HT-29 (cell line): ENCODE measurements at regions not wholly inside any gene's neighbourhood (a gene's known extent, or its start where the extent isn't known, plus 50 kb on each side); places are given as distances from the start of the nearest gene placed in this dataset.
"Not testable (repeated sequence)": the region's sequence is repeated elsewhere in the genome, so short reads cannot be mapped to it uniquely, and the experiment has no call there.

Experiments used
- DNase-seq: peaks from one replicate; pipeline ENCODE4 v3.0.0-alpha.2; 2015; ENCODE audit warnings: low spot score

- no peak for DNase-seq
Measured at GRCh38 chr4:180960743-180961401, 1282.3 kb upstream of the TENM3 start.

DNA sequence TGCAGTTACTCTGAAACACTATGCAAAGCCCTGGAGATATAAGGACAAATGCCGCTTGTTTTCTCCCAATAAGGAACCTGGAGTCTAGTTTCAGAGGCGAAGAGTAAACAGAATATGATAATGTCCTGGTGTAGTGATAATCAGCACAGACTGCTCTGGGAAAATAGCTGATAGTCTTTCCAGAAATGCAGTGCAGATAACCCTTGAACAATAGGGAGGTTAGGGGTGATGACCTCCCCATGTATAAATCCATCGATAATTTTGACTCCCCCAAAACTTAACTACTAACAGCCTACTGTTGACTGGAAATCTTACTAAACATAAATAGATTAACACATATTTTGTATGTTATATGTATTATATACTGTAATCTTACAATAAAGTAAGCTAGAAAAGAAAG, 1280.9 kb upstream of the TENM3 start:
- DNase-seq, result no peak

GRCh38 chr4:180966312-180966711, 1276.9 kb upstream of the TENM3 start:
- DNase-seq, result no peak

DNA sequence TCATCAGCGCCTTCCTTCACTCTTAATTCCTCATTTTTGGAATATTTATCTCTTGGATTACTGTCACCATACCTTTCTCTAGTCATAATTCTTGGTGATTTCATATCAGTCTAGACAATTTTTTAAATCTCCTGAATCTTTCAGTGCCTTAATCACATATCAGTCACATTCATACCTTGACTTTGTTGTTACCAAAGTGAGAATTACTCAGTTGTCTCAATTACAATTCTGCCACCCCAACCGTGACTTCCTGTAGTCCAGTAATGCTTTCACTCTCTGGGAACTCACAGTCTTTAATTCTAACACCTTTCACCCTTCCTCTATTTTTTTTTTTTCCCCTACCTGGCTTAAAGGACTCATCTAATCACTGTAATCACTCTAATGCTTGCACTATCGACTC, 1275.3 kb upstream of the TENM3 start:
- no peak for DNase-seq

DNA sequence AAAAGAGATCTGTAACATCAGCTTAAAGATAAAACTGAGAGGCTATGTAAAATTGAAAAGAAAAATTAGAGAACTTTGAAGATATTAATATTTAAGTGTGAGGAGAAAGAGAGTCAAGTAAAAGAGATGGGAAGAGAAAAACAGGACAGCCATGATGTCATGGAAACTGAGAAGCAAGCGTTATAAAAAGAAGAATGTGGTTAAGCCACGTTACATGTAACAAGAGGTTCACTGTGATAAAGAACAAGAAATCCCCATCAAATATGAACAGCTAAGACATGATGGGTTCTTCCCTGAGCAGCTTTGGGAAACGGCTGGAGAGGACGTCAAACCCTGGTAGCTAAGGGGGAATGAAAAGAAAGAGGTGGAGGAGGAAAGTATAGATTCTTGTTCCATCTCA, 1269.3 kb upstream of the TENM3 start:
- DNase-seq, result no peak

DNA sequence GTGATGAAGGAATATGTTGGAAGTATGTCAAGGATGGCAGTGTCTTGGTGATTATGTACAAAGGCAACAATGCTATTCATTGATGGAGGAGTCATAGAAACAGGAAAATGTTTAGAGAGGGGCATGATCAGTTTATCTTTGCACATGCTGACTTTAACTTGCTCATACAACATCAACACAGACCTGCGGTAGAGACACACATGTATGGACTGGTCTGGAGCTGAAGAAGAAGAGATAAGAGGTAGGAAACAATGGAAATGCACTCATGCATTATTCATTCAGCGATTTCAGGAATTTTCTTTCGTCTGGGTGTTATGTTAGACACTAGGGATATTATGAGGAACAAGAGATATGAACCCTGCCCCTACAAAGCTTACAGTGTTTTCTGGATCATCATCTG, 1252.3 kb upstream of the TENM3 start:
- no peak for DNase-seq

GRCh38 chr4:180993244-180993836, 1249.9 kb upstream of the TENM3 start:
- DNase-seq, result no peak

- DNase-seq, result no peak
Measured at GRCh38 chr4:180994722-180995121, 1248.5 kb upstream of the TENM3 start.

DNA sequence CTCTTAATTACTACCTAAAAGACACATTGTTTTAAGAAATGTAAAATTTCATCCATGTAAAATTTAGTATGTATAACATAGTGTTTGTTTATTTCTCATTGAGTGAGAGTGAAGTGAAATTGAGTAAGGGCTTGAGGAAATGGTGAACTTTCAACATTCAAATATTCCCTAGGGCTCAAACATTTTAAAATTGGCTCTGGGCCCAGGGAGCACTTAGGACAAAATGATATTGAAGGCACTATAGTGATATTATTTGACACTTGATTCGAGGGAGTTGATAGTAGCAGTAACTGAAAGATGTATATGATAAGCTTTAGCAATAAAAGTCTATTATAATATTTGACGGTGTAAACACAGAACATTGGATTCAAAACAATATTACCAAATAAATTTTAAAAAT, 1244.0 kb upstream of the TENM3 start:
- no peak for DNase-seq

GRCh38 chr4:181004056-181004455, 1239.1 kb upstream of the TENM3 start:
- DNase-seq, result no peak

GRCh38 chr4:181006499-181007260, 1236.5 kb upstream of the TENM3 start:
- DNase-seq, result no peak

- no peak for DNase-seq
Measured at GRCh38 chr4:181007751-181008150, 1235.5 kb upstream of the TENM3 start.

DNA sequence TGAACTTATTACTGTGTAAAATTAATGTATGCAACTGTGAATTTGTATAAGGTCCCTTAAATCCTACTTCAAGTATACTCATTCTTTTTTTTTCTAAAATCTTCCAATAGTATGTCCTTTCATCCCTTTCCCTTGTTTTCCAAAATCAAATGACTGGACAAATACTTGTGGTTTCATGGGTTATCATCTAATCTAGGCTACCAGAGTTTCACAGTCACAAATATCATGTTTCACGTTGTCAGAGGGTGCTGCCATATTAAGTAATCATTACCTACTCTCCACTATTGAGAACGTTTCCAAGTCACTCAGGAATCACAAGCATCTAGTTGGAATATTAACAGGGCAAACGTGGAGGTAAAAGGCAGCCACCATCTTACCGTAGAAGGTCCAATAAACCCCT, 1235.0 kb upstream of the TENM3 start:
- no peak for DNase-seq

GRCh38 chr4:181013162-181013561, 1230.0 kb upstream of the TENM3 start:
- no peak for DNase-seq

DNA sequence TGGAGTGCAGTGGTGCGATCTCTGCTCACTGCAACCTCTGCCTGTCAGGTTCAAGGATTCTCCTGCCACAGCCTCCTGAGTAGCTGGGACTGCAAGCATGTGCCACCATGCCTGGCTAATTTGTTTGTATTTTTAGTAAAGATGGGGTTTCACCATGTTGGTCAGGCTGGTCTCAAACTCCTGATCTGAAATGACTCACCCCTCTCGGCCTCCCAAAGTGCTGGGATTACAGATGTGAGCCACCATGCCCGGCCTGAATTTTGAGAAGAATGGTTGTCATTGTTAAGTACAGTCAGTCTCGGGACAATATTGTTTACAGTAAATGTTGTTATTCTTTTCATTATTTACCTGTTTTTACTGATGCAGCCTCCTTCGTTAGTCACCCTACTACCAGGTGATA, 1226.2 kb upstream of the TENM3 start:
- no peak for DNase-seq

DNA sequence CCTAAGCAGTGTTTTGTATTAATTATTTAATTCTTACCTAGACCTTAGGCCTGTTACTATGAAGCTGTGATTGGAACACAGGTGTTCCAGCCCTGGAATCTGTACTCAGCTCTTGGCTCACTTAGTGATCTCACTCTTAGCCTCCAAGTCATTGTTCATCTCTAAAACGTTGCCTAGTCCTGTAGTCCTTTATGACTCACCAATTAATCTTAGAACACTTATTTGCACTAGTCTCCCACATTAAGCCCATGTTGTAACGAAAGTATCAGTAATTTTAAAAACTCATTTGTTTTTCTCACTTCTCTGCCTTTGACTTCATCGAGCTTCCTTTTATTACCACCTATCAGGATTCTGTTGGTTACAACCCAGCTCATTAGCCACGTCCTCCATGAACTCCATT, 1224.7 kb upstream of the TENM3 start:
- DNase-seq, result no peak

DNA sequence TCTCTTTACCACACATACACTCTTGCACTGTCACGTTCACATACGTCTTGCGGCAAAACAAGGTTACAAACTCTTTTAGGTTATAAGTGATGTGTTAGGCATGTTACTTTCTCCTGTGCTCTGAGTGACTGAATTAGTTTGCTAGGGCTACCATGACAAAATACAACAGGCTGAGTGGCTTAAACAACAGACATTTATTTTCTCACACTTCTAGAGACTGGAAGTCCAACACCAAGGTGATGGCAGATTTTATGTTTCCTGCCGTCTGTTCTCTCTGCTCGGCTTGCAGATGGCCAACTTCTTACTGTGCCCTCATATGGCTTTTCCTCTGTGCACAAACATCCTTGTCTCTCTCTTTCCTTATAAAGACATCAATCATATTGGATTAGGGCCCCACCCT, 1224.3 kb upstream of the TENM3 start:
- no peak for DNase-seq

GRCh38 chr4:181020456-181020855, 1222.7 kb upstream of the TENM3 start:
- DNase-seq, result no peak

GRCh38 chr4:181021213-181021612, 1222.0 kb upstream of the TENM3 start:
- DNase-seq, result no peak

- DNase-seq, result not testable (repeated sequence)
Measured at GRCh38 chr4:181030135-181030921, 1212.9 kb upstream of the TENM3 start.

DNA sequence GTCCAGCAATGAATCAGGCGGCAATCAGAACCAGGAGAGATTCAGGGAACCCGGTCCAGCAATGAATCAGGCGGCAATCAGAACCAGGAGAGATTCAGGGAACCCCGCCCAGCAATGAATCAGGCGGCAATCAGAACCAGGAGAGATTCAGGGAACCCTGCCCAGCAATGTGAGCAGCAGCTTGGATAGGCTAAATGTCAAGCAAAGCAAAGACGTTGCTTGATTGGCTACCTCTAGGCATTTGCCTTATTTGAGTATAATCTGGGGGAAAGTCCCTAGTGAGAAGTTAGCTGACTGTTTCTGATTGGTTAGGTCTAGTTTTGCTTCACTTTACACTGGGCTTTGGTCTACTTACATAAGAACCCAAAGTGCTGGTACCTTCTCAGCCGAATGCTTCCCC, 1212.2 kb upstream of the TENM3 start:
- no peak for DNase-seq

GRCh38 chr4:181043486-181043885, 1199.7 kb upstream of the TENM3 start:
- DNase-seq, result no peak
